Mesothelial cell of epicardium (in vitro differentiated cells): ENCODE measurements at regions not wholly inside any gene's neighbourhood (a gene's known extent, or its start where the extent isn't known, plus 50 kb on each side); places are given as distances from the start of the nearest gene placed in this dataset.
A peak's percentile ranks its signal among the peaks of the same experiment; 100 is the strongest.
"Not testable (repeated sequence)": the region's sequence is repeated elsewhere in the genome, so short reads cannot be mapped to it uniquely, and the experiment has no call there.

Experiments
- DNase-seq, 2 experiments: peaks; one replicate each; pipeline ENCODE4 v3.0.0; 2021; ENCODE audit warnings: low spot score in 2 of 2; ENCODE audit not compliant: unreplicated experiment in 2 of 2
- H3K27ac Mint-ChIP-seq: 2 replicates; pipeline ENCODE4 v1.8.0; 2021; ENCODE audit warnings: mixed read lengths
- H3K27me3 Mint-ChIP-seq: 2 replicates; pipeline ENCODE4 v1.8.0; 2021; ENCODE audit warnings: low read depth, mixed read lengths
- H3K36me3 Mint-ChIP-seq: 2 replicates; pipeline ENCODE4 v1.8.0; 2021; ENCODE audit warnings: mixed read lengths
- H3K4me1 Mint-ChIP-seq: 2 replicates; pipeline ENCODE4 v1.8.0; 2021; ENCODE audit warnings: mixed read lengths
- H3K4me3 Mint-ChIP-seq: 2 replicates; pipeline ENCODE4 v1.8.0; 2021; ENCODE audit warnings: mild to moderate bottlenecking, moderate library complexity, mixed read lengths
- H3K9me3 Mint-ChIP-seq: 2 replicates; pipeline ENCODE4 v1.8.0; 2021; ENCODE audit warnings: mixed read lengths
- CTCF ChIP-seq: fragments of 200-600 bp; sonication (generic); IDR thresholded peaks from one replicate; pipeline ENCODE4 v1.5.0; 2021; ENCODE audit warnings: antibody characterized with exemption; ENCODE audit not compliant: unreplicated experiment

- Mint-ChIP-seq H3K36me3 (no peaks in the 10 kb centered on the region), H3K9me3 (no peaks in the 10 kb centered on the region), H3K27me3 (no peaks in the 10 kb centered on the region), H3K4me3 (no peak overlapping the region), H3K4me1 (no peaks in the 10 kb centered on the region), H3K27ac (no peak overlapping the region)
- no peak for DNase-seq
- peak; percentile 7 for TF ChIP-seq CTCF
Observed at GRCh38 chr7:119944601-119944972, 328.4 kb upstream of the KCND2 start.

GRCh38 chr7:119945822-119946221, 327.2 kb upstream of the KCND2 start:
- TF ChIP-seq CTCF: no peak
- Mint-ChIP-seq H3K27me3 (no peaks in the 10 kb centered on the region), H3K4me3 (no peak overlapping the region), H3K36me3 (no peaks in the 10 kb centered on the region), H3K27ac (no peak overlapping the region), H3K9me3 (no peaks in the 10 kb centered on the region), H3K4me1 (no peaks in the 10 kb centered on the region)
- DNase-seq: no peak

- no peaks in the 10 kb centered on the region for H3K4me1 Mint-ChIP-seq
- no peak overlapping the region for H3K27ac Mint-ChIP-seq
- no peaks in the 10 kb centered on the region for H3K27me3 Mint-ChIP-seq
- H3K36me3 Mint-ChIP-seq: no peaks in the 10 kb centered on the region
- no peaks in the 10 kb centered on the region for H3K9me3 Mint-ChIP-seq
- TF ChIP-seq CTCF: no peak
- H3K4me3 Mint-ChIP-seq: no peak overlapping the region
- DNase-seq: no peak
Observed at GRCh38 chr7:119949053-119949452, 323.9 kb upstream of the KCND2 start.

- DNase-seq, H3K9me3 Mint-ChIP-seq, H3K27ac Mint-ChIP-seq, H3K27me3 Mint-ChIP-seq, H3K4me3 Mint-ChIP-seq, H3K4me1 Mint-ChIP-seq, H3K36me3 Mint-ChIP-seq: not testable (repeated sequence)
Observed at GRCh38 chr7:119950390-119951041, 322.5 kb upstream of the KCND2 start.

- not testable (repeated sequence) for H3K27me3 Mint-ChIP-seq, H3K27ac Mint-ChIP-seq, H3K36me3 Mint-ChIP-seq, H3K4me1 Mint-ChIP-seq, H3K9me3 Mint-ChIP-seq, DNase-seq, H3K4me3 Mint-ChIP-seq
Observed at GRCh38 chr7:119951614-119952013, 321.4 kb upstream of the KCND2 start.

- H3K4me1 Mint-ChIP-seq: no peaks in the 10 kb centered on the region
- H3K27me3 Mint-ChIP-seq: no peaks in the 10 kb centered on the region
- H3K27ac Mint-ChIP-seq: no peak overlapping the region
- no peak for DNase-seq
- H3K9me3 Mint-ChIP-seq: no peaks in the 10 kb centered on the region
- TF ChIP-seq CTCF: no peak
- H3K4me3 Mint-ChIP-seq: no peak overlapping the region
- H3K36me3 Mint-ChIP-seq: no peaks in the 10 kb centered on the region
Observed at GRCh38 chr7:119957335-119957734, 315.6 kb upstream of the KCND2 start.

GRCh38 chr7:119959811-119960210, 313.2 kb upstream of the KCND2 start:
- Mint-ChIP-seq H3K9me3 (no peaks in the 10 kb centered on the region), H3K27me3 (no peaks in the 10 kb centered on the region), H3K4me1 (peaks cover 9% of the 10 kb centered on the region), H3K4me3 (no peak overlapping the region), H3K27ac (no peak overlapping the region), H3K36me3 (no peaks in the 10 kb centered on the region)
- no peak for DNase-seq
- TF ChIP-seq CTCF: no peak
